GM18508 (cell line): ENCODE measurements at regions not wholly inside any gene's neighbourhood (a gene's known extent, or its start where the extent isn't known, plus 50 kb on each side); places are given as distances from the start of the nearest gene placed in this dataset.
A peak's percentile ranks its signal among the peaks of the same experiment; 100 is the strongest.

ENCODE experiments used
- ATAC-seq: cut with Tn5 transposase; IDR thresholded peaks from one replicate; pipeline ENCODE4 v1.9.1; 2021; ENCODE audit warnings: moderate number of reproducible peaks; ENCODE audit not compliant: insufficient read depth, unreplicated experiment

- ATAC-seq, result peak; percentile 69
Measured at GRCh38 chr12:28872654-28873268, 276.3 kb upstream of the FAR2 start.

GRCh38 chr12:28874758-28875157 lies 274.3 kb upstream of the FAR2 start:
- ATAC-seq, result no peak

DNA sequence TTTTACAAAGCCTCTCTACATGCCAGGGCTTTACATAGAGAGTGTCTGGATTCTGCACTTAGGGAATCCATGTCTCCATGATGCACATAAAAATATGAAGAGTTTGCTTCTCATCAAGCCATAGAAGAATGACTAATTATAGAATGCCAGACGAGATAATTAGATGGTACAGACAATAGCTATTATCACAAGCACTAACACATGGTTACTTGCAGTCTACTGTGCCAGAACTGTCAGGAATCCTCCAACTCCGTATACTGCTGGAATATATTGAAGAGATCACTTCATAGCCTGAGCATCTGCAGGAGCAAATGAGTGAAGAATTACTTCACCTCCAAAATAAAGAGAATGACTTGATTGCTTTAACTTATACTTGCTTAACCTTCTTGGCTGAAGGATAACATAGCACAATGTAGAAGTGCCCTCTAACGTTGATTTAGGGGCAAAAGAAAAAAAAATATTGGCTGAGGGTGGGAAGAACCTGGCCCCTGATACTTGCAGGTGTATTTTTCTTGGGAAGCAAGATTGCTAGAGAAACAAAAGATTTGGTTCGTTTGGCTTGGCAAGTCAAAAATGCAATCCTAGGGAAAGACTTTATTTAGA lies 272.8 kb upstream of the FAR2 start:
- ATAC-seq, result no peak

GRCh38 chr12:28877854-28878253 lies 271.2 kb upstream of the FAR2 start:
- ATAC-seq, result no peak

DNA sequence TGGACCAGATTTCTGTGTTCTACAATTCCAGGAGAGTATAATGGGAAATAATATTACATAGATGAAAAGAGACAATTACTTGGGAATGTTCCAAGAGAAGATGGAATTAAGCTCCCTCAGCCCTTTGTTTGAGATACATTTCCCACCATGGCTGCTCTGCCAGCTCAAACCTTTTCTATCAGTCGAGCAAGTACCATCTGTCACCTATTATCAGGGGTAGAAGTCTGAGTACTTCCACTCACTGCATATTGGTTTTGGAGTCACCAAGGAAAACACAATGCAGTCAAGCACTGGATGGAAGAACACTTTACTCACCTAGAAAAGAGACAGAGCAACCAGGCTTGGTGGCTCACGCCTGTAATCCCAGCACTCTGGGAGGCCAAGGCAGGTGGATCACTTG lies 270.4 kb upstream of the FAR2 start:
- no peak for ATAC-seq

GRCh38 chr12:28879379-28879778 lies 269.7 kb upstream of the FAR2 start:
- no peak for ATAC-seq

GRCh38 chr12:28882444-28882843 lies 266.6 kb upstream of the FAR2 start:
- ATAC-seq, result no peak

DNA sequence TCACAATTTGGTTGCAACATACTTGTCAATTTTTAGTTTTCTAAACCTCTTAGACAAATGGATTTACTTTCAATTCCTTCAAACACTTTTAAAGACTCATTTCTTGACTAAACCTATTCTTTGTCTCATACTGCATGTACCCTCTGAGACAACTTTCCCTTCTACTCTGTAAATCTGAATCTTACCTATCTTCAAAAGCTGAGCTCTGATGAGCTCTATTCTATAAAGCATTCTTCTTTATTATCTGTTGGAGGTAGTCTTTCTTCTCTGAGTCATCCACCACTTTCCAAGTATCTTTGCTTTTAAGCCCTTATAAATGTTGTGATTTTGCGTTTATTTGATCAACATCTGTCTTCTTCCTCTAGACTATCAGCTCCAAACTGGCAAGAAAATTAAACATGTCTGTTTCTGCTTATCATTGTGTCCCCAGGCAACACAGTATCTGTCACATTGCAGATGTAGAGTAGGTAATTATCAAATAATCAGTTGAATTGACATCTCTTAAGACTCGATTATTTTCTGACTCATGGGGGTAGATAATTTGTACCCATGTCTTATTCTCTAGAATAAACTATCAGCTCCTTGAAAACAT lies 265.6 kb upstream of the FAR2 start:
- no peak for ATAC-seq

DNA sequence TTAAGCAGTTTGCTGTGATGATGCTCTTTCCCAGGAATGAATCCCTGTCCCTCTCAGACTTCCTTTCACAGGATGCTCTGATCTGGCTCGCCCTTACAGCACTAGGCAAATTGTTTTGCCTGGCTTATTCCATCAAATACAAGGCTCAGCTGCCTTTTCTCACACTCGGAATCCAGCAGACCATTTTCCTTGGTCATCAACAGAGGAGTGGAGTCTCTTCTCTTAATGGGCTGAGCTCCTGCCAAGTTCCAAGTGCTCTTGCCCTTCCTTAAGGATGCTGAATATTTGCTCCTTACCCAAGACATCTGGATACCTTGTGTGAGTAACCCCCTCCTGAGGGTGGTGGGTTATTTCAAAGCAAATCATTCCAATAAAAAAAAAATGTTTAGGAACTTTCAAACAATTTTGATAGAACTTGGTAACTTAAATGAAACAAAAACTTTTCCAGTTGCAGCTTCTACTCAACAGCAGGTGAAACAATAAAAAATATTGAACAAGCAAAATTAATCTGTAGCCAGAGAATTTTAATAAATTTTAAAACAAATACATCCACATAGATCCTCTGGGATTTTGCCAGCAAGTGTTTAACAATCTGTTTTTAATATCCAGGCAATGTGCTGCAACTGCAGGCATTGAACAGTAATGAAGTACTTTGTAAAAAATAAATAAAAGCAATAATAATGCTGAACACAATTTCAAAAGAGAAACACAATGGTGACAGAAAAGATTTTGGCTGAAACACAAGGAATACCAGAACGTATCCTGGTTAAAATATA lies 264.0 kb upstream of the FAR2 start:
- no peak for ATAC-seq

DNA sequence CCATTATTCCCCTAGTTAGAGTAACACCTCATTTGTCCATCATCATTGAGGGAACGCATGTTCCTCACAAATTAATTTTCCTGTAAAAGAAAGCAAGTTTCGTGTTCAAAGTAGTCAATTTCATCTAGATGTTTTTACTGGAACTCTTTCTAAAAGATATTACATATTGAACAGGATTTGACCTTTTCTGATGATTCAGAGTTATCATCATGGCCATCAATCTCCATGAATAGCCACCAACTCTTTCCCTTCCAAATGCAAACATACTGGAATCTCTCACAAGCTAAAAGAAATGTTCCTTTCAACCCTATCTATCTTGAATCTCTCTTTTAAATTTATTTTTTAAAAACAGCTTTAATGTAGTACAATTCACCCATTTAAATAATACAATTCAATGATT lies 263.1 kb upstream of the FAR2 start:
- ATAC-seq, result no peak

DNA sequence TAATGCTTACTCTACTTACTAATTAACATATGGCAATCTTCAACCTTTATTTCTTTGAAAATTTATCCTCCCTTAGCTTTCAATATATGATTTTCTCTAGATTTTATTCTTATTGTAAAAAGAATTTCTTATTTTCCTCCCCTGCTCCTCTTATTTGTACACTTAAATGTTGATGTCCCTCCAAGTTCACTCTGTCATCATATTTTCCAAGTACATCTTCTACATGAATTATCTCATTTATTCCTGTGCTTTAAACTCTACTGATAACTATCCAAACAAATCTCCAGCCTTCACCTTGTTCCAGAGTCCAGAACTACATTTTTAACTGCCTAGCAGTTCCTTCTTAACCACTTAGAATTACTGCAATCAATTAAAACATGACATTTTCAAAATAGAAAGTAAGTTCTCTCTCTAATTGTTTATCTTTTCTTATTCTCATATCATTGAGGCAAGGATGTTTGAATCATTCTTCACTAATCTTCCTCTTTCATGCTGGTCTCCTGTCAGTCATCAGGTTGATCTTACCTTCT lies 261.6 kb upstream of the FAR2 start:
- no peak for ATAC-seq

DNA sequence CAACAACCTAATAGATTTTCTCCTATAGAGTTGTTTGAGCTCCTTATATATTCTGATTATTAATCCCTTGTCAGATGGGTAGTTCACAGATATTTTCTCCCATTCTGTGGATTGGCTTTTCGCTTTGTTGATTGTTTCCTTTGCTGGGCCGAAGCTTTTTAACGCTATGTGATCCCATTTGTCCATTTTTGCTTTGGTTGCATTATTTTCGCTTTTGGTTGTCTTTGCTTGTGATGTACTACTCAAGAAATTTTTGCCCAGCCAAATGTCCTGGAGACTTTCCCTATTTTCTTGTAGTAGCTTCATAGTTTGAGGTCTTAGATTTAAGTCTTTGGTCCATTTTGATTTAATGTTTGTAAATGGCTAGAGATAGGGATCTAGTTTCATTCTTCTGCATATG lies 258.4 kb upstream of the FAR2 start:
- ATAC-seq, result no peak

- no peak for ATAC-seq
Measured at GRCh38 chr12:28891126-28891525, 258.0 kb upstream of the FAR2 start.

DNA sequence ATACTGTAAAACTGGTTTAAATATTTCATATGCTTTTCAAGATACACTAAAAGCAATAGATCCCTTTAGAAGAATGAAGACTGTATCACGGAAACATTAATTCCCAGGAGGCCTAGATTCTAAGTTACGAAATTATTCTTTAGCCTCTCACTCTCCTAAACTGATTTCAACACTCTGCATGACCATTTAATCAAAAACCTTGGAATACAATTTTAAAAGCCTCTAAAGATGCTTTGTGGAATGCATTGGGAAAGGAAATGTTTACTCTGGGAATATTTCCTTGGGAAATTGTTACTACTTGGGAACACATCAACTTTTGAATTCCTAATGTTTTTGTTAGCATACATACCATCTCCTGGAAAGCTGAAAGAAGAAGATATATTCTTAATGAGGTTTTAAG lies 255.7 kb upstream of the FAR2 start:
- no peak for ATAC-seq

- no peak for ATAC-seq
Measured at GRCh38 chr12:28893856-28894255, 255.2 kb upstream of the FAR2 start.

GRCh38 chr12:28896421-28896820 lies 252.7 kb upstream of the FAR2 start:
- ATAC-seq, result no peak

DNA sequence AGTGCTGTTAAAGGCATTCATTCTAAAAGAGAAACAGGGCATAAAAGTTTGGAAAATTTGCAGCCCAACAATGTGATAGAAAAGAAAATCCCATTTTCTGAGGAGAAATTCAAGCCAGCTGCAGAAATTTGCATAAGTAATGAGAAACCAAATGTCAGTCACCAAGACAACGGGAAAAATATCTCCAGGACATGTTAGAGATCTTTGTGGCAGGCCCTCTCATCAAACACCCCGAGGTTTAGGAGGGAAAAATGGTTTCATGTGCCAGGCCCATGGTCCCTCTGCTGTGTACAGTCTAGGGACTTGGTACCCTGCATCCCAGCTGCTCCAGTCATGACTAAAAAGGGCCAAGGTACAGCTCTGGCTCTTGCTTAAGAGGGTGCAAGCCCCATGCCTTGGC lies 251.0 kb upstream of the FAR2 start:
- no peak for ATAC-seq

DNA sequence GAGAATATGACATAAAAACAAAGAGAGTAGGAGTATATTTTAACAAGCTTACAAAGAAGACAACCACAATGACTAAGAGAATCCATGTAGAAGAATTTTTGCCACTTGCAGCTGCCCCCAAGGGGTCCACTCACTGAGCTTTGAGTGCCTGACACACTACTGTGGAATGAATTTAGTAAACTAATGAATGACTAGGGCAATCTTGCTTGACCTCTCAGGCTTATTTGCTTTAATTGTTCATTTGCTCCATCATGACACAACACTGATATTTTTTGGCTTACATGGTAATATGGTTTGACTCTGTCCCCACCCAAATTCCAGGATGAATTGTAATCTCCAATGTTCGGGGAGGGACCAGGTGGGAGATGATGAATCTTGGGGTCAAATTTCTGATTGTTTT lies 249.1 kb upstream of the FAR2 start:
- ATAC-seq, result no peak

- ATAC-seq, result no peak
Measured at GRCh38 chr12:28905220-28905955, 243.7 kb upstream of the FAR2 start.

DNA sequence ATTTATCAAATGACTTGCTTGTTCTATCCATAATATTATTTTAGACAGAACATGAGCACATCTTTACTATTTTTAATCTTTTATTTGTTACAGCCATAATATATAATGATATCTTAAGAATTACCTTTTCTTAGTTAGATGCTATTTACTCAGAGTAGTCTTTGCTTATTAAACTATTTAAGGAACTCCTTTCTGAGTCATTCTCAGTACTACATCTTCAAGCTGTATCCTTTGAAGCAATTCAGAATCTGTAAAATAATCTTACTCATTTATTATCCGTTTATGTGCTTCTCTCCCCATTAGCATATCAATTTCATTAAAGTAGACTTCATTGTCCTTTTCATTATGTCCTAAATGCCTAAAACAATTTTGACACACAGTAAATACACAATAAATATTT lies 240.4 kb upstream of the FAR2 start:
- no peak for ATAC-seq

DNA sequence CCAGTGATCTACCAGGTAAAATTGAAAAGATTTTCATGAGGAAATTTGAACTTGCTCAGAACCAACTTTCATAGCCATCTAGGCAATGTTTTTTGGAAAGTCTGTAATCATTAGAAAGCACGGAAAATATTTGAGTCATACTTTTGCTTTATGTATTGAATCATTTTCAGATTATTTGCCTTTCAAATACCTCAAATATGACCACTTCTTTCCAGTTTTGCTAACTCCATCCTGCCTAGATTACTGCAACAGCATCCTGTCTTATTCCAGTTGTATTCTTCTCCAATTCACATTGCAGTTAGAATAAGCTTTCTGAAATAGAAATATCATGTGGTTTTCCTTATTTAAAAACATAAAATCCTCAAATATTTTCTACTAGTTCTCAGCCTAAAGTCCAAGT lies 239.8 kb upstream of the FAR2 start:
- ATAC-seq, result no peak
